ENCODE measurements at regions not wholly inside any gene's neighbourhood (a gene's known extent, or its start where the extent isn't known, plus 50 kb on each side); places are given as distances from the start of the nearest gene placed in this dataset.

DNA sequence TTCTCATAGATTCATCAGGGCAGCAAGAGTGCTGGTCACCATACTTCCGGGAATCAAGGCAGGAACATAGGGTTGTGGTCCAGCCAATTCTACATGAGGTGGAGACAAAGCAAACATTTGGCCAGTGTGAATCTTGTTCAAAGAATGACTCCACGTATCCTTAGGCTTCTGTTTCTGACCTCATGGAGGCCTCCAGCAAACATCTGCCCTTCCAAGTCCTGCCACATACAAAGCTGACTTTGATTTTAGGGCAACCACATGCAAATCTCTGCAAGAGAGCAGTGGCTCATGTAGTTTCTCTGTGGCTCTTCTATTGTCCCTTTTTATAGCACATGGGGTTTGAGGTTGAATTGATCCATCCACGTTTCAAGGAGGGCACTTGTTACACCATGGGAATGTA lies 132.1 kb upstream of the MMADHC start:
- TF ChIP-seq POLR2A (IDR thresholded peaks at IDR 0.05; ENCODE audit: low read depth, low read length), result no peak
- TF ChIP-seq POLR2AphosphoS5 (IDR thresholded peaks at IDR 0.05; ENCODE audit: low read depth, low read length), result no peak
- TF ChIP-seq TAF1 (IDR thresholded peaks at IDR 0.05; ENCODE audit: borderline replicate concordance, low read depth, low read length), result no peak
